GM12872 (cell line): ENCODE measurements at regions not wholly inside any gene's neighbourhood (a gene's known extent, or its start where the extent isn't known, plus 50 kb on each side); places are given as distances from the start of the nearest gene placed in this dataset.

Experiments
- TF ChIP-seq, protein P1 (sequence below): IDR thresholded peaks from 3 replicates; pipeline ENCODE4 v1.5.1; 2011; ENCODE audit warnings: low read depth, mild to moderate bottlenecking, low read length, moderate library complexity; ENCODE audit not compliant: insufficient read depth

DNA sequence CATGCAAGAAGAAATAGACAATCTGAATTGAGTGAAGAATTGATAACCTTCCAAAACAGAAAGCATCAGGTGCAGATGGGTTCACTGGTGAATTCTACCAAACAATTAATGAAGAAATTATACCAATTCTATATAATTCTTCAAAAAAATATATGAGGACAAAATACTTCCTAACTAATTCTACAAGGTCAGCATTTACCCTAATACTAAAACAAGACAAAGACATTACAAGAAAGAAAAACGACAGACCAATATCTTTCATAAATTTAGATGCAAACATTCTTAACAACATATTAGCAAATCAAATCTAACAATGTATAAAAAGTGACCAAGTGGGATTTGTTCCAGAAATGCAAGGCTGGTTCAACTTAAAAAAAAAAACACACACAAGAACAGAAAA lies 183.9 kb downstream of the BARX1 start:
- TF ChIP-seq, protein P1, sequence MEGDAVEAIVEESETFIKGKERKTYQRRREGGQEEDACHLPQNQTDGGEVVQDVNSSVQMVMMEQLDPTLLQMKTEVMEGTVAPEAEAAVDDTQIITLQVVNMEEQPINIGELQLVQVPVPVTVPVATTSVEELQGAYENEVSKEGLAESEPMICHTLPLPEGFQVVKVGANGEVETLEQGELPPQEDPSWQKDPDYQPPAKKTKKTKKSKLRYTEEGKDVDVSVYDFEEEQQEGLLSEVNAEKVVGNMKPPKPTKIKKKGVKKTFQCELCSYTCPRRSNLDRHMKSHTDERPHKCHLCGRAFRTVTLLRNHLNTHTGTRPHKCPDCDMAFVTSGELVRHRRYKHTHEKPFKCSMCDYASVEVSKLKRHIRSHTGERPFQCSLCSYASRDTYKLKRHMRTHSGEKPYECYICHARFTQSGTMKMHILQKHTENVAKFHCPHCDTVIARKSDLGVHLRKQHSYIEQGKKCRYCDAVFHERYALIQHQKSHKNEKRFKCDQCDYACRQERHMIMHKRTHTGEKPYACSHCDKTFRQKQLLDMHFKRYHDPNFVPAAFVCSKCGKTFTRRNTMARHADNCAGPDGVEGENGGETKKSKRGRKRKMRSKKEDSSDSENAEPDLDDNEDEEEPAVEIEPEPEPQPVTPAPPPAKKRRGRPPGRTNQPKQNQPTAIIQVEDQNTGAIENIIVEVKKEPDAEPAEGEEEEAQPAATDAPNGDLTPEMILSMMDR, result no peak

DNA sequence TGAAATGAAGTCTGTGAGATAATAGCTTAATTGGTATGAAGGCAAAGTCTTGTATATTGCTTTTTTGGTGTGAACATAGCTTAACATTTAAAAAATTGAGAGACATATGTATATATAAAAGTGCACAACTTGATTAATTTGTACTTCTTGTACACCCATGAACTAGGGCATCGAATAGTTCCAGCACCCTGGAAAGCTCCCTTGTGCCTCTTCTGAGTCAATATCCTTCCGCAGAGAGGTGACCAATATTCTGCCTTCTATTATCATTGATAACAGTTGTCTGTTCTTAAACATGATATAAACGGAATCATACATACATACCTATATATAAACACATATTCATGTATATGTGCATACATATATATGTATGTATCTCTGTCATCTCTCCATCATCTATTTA lies 185.4 kb downstream of the PHF2 start:
- TF ChIP-seq, protein P1, result no peak

DNA sequence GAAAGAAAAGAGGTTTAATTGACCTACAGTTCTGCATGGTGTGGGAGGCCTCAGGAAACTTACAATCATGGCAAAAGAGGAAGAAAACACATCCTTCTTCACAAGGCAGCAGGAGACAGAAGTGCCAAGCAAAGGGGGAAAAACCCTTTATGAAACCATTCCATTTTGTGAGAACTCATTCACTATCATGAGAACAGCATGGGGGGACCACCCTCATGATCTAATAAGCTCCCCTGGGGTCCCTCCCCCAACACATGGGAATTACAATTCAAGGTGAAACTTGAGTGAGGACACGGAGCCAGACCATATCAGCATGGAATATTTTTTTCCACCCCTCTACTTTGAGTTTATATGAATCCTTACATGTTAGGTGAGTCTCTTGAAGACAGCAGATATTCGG lies 173.7 kb downstream of the PHF2 start:
- TF ChIP-seq, protein P1, result no peak

DNA sequence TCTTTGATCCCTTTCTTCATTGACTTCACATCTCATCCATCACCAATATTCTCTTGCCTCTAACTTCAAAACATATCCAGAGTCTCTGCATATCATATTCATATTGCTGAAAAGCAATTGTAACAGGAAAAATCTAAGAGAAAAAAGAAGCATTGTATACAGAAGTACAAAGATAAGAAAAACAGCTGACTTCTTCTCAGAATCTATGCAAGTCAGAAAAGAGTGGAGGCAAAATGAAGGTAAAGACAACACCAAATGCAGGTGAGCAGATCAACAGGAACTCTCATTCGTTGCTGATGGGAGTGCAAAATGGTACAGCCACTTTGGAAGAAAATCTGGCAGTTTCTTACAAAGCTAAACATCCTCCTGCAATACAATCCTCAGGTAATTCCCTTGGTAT lies 155.6 kb downstream of the PHF2 start:
- TF ChIP-seq, protein P1, result no peak

DNA sequence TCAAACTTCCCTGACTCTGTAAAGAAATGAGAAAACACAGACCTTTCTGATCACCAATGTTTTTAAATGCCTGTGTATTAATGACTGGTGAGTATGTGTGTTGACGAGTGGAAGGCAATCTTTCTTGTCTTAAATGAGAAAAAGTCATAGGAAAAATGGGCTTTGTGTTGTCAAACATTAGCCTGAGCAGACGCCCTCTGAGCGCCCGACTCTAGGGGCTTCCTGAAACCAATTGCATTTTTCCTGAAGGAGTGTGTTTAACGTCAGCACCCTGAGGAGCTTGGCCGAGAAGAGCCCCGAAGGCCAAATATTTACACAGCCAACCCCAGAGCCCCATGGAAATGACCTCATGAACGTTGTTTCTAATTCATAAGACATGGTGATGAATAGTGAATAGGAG lies 154.3 kb downstream of the PHF2 start:
- TF ChIP-seq, protein P1, result no peak

DNA sequence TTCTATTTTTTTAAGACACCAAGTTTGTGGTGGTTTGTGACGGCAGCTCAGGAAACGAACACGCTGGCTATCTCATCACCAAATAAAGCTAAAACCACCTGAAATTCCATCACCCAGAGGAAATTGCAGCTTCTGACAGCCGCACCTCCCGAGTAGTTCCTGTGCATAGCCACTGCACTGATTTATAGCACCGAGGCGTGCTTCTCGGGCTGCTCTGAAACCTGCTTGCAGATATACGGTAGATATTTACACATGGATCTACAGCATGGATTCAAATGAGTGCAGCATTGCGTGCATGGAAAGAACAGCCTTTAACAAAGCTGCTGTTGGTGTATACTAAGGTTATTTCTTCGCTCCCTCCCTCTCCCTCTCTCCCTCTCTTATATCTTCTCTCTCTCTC lies 153.8 kb downstream of the PHF2 start:
- TF ChIP-seq, protein P1, result no peak
